ENCODE measurements at regions not wholly inside any gene's neighbourhood (a gene's known extent, or its start where the extent isn't known, plus 50 kb on each side); places are given as distances from the start of the nearest gene placed in this dataset.

DNA sequence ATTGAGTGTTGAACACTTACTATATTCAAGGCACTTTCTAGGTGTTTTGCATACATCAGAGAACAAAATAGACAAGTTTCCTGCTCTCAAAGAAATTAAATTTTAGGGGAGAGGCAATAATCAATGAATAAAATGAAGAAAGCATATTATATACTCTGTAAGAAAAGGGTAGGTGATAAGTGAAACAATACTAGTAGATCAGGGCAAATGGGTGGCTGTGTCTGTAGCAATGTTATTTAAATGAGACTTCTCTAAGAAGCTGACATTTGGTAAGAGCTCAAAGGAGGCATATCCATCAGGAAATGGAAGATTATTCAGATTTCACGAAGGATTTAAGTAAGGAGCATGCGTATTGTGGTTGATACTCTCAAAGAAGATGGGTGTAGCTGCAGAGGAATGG lies 1291.6 kb downstream of the NSUN3 start:
- no peak for TF ChIP-seq EZH2 (IDR thresholded peaks at IDR 0.05; ENCODE audit: borderline replicate concordance, insufficient read depth, low read depth, low read length, poor library complexity, severe bottlenecking)
- TF ChIP-seq, protein P1, sequence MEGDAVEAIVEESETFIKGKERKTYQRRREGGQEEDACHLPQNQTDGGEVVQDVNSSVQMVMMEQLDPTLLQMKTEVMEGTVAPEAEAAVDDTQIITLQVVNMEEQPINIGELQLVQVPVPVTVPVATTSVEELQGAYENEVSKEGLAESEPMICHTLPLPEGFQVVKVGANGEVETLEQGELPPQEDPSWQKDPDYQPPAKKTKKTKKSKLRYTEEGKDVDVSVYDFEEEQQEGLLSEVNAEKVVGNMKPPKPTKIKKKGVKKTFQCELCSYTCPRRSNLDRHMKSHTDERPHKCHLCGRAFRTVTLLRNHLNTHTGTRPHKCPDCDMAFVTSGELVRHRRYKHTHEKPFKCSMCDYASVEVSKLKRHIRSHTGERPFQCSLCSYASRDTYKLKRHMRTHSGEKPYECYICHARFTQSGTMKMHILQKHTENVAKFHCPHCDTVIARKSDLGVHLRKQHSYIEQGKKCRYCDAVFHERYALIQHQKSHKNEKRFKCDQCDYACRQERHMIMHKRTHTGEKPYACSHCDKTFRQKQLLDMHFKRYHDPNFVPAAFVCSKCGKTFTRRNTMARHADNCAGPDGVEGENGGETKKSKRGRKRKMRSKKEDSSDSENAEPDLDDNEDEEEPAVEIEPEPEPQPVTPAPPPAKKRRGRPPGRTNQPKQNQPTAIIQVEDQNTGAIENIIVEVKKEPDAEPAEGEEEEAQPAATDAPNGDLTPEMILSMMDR (IDR thresholded peaks at IDR 0.05) = no peak

Measured in B cell (primary cell).